GM21390 (cell line): ENCODE measurements at regions not wholly inside any gene's neighbourhood (a gene's known extent, or its start where the extent isn't known, plus 50 kb on each side); places are given as distances from the start of the nearest gene placed in this dataset.
"Not testable (repeated sequence)": the region's sequence is repeated elsewhere in the genome, so short reads cannot be mapped to it uniquely, and the experiment has no call there.

Experiments
- ATAC-seq: cut with Tn5 transposase; IDR thresholded peaks from one replicate; pipeline ENCODE4 v1.9.1; 2021; ENCODE audit not compliant: unreplicated experiment

GRCh38 chr16:48740964-48741363, 131.0 kb upstream of the N4BP1 start:
- no peak for ATAC-seq

- ATAC-seq = no peak
Measured at GRCh38 chr16:48734220-48734619, 124.2 kb upstream of the N4BP1 start.

- ATAC-seq = no peak
Measured at GRCh38 chr16:48704710-48705109, 94.7 kb upstream of the N4BP1 start.

GRCh38 chr16:48687421-48688038, 77.5 kb upstream of the N4BP1 start:
- ATAC-seq = peak; percentile 73

GRCh38 chr16:48684148-48684547, 74.2 kb upstream of the N4BP1 start:
- no peak for ATAC-seq

GRCh38 chr16:48682971-48683370, 73.0 kb upstream of the N4BP1 start:
- no peak for ATAC-seq

- no peak for ATAC-seq
Measured at GRCh38 chr16:48681520-48681919, 71.5 kb upstream of the N4BP1 start.

GRCh38 chr16:48680881-48681280, 70.9 kb upstream of the N4BP1 start:
- ATAC-seq = no peak

GRCh38 chr16:48676836-48677235, 66.9 kb upstream of the N4BP1 start:
- ATAC-seq = no peak

GRCh38 chr16:48668184-48668583, 58.2 kb upstream of the N4BP1 start:
- ATAC-seq = not testable (repeated sequence)

- ATAC-seq = no peak
Measured at GRCh38 chr16:48659940-48660339, 50.0 kb upstream of the N4BP1 start.
